HepG2 (cell line): ENCODE measurements at regions not wholly inside any gene's neighbourhood (a gene's known extent, or its start where the extent isn't known, plus 50 kb on each side); places are given as distances from the start of the nearest gene placed in this dataset.

ENCODE experiments used
- ATAC-seq: fragments of 200-7000 bp; cut with Tn5 transposase; 3 replicates; pipeline ENCODE4 v1.9.1; 2020; ENCODE audit warnings: mild to moderate bottlenecking, moderate library complexity
- BruUV-seq: library from RNA; stranded (reverse); fragments of 400-500 nt; replicated peaks from 2 replicates; lab custom pipeline; 2021; lab: Mats Ljungman, UMichigan
- CTCF ChIA-PET: fragments of 300-600 bp; formaldehyde crosslinking; extraction: SDS; loops from one replicate; lab custom pipeline; 2021; ENCODE audit warnings: low total read pairs, inconsistent platforms, low intra/inter-chr PET ratio; lab: Yijun Ruan, JAX
- POLR2A ChIA-PET: fragments of 350-600 bp; sonication (Branson Sonifier 250); formaldehyde crosslinking; loops from one replicate; lab custom pipeline; 2020; ENCODE audit warnings: antibody characterized with exemption, inconsistent platforms; lab: Yijun Ruan, JAX
- DNase-seq: peaks from one replicate; pipeline ENCODE4 v3.0.0-alpha.2; 2015; ENCODE audit warnings: low spot score
- FAIRE-seq: peaks from 3 replicates; lab custom pipeline; 2011; peaks lifted over from hg19 to GRCh38; lab: Jason Lieb, UNC
- H2AFZ ChIP-seq: one replicate; pipeline ENCODE4 v1.6.1; 2011; ENCODE audit warnings: low read length, inconsistent platforms
- H3K27ac ChIP-seq: fragments of 300-600 bp; 3 replicates; pipeline ENCODE4 v1.8.0; 2011; ENCODE audit warnings: mixed run types, mild to moderate bottlenecking, mixed read lengths, low read length, inconsistent platforms; ENCODE audit not compliant: insufficient read depth; ENCODE audit errors: extremely low read length
- H3K27me3 ChIP-seq, 2 experiments: fragments of 200-600 bp in 1 of 2; 2 replicates in 1 of 2; 3 replicates in 1 of 2; pipeline versions ENCODE4 v1.6.0 to v1.8.0; 2011; ENCODE audit warnings: low read length in 2 of 2, mild to moderate bottlenecking in 2 of 2, moderate library complexity in 2 of 2, inconsistent platforms in 1 of 2; ENCODE audit not compliant: insufficient read depth in 2 of 2, control insufficient read depth in 1 of 2
- H3K36me3 ChIP-seq, 2 experiments: fragments of 200-600 bp in 1 of 2; replicated peaks in 1 of 2; 2 replicates in 1 of 2; 3 replicates in 1 of 2; pipeline versions ENCODE4 v1.5.1 to v1.8.0; 2011; ENCODE audit warnings: low read length in 2 of 2, inconsistent platforms in 1 of 2; ENCODE audit not compliant: insufficient read depth in 2 of 2, control insufficient read depth in 1 of 2
- H3K4me1 ChIP-seq: 2 replicates; pipeline ENCODE4 v1.5.1; 2012; ENCODE audit warnings: low read length, inconsistent platforms; ENCODE audit not compliant: insufficient read depth
- H3K4me2 ChIP-seq: 2 replicates; pipeline ENCODE4 v1.6.0; 2011; ENCODE audit warnings: low read depth, low read length, inconsistent platforms
- H3K4me3 ChIP-seq, 3 experiments: fragments of 200-600 bp in 1 of 3; sonication (generic), shearing (Covaris generic) in 1 of 3; replicated peaks in 1 of 3; 2 replicates each; pipeline ENCODE4 v1.5.1; 2011 to 2016; ENCODE audit warnings: low read length in 3 of 3, inconsistent platforms in 2 of 3, low read depth in 2 of 3, mild to moderate bottlenecking in 2 of 3, control low read depth in 1 of 3, mixed read lengths in 1 of 3; ENCODE audit not compliant: insufficient read depth in 1 of 3
- H3K79me2 ChIP-seq: one replicate; pipeline ENCODE4 v1.6.1; 2011; ENCODE audit warnings: low read length, inconsistent platforms; ENCODE audit not compliant: insufficient read depth
- H3K9ac ChIP-seq: 2 replicates; pipeline ENCODE4 v1.6.0; 2011; ENCODE audit warnings: mild to moderate bottlenecking, low read depth, low read length, inconsistent platforms; ENCODE audit not compliant: insufficient read depth
- H3K9me3 ChIP-seq: 2 replicates; pipeline ENCODE4 v1.5.1; 2012; ENCODE audit warnings: mild to moderate bottlenecking, low read length
- H4K20me1 ChIP-seq: 2 replicates; pipeline ENCODE4 v1.6.0; 2011; ENCODE audit warnings: inconsistent platforms, mild to moderate bottlenecking, low read length, moderate library complexity; ENCODE audit not compliant: insufficient read depth
- CCAR2 ChIP-seq: fragments of 200-400 bp; formaldehyde crosslinking; optimal IDR thresholded peaks from 2 replicates; pipeline ENCODE3; 2018; ENCODE audit warnings: low read depth, mild to moderate bottlenecking, low read length, moderate library complexity
- NBN ChIP-seq: fragments of 450-650 bp; conservative IDR thresholded peaks from 2 replicates; pipeline ENCODE4 v1.6.1; 2017
- NR0B2 ChIP-seq: sonication (generic); formaldehyde crosslinking; IDR thresholded peaks from 2 replicates; pipeline ENCODE4 v1.4.0; 2020; ENCODE audit warnings: mild to moderate bottlenecking, missing genetic modification reagents
- NR2F1 ChIP-seq, 2 experiments: fragments of 450-650 bp in 1 of 2; formaldehyde crosslinking in 1 of 2; IDR thresholded peaks; 2 replicates each; pipeline versions ENCODE4 v1.5.0 to v1.6.1; 2016 to 2020; ENCODE audit warnings: mild to moderate bottlenecking in 1 of 2, missing compliant biosample characterization in 1 of 2, missing genetic modification reagents in 1 of 2, moderate library complexity in 1 of 2
- PBX2 ChIP-seq: IDR thresholded peaks from 2 replicates; pipeline ENCODE4 v1.6.1; 2016; ENCODE audit warnings: control low read depth
- SMC3 ChIP-seq: IDR thresholded peaks from 2 replicates; pipeline ENCODE4 v1.6.1; 2011; ENCODE audit warnings: low read length, improper control_type of control experiment
- ZBTB2 ChIP-seq: sonication (generic); formaldehyde crosslinking; IDR thresholded peaks from 2 replicates; pipeline ENCODE4 v1.8.0; 2022; ENCODE audit warnings: low read depth, missing genetic modification reagents
- ZGPAT ChIP-seq: IDR thresholded peaks from 2 replicates; pipeline ENCODE4 v1.6.1; 2016; ENCODE audit warnings: mild to moderate bottlenecking
- ZNF282 ChIP-seq: fragments of 450-650 bp; IDR thresholded peaks from 2 replicates; pipeline ENCODE4 v1.6.1; 2018; ENCODE audit not compliant: partially characterized antibody
- ZNF331 ChIP-seq: sonication (generic); formaldehyde crosslinking; IDR thresholded peaks from 2 replicates; pipeline ENCODE4 v1.4.0; 2020; ENCODE audit warnings: missing genetic modification reagents
- ZNF354B ChIP-seq: sonication (generic); formaldehyde crosslinking; IDR thresholded peaks from 2 replicates; pipeline ENCODE4 v1.8.0; 2022; ENCODE audit warnings: mild to moderate bottlenecking, missing genetic modification reagents
- ZNF430 ChIP-seq: sonication (generic); formaldehyde crosslinking; IDR thresholded peaks from 2 replicates; pipeline ENCODE4 v1.9.0; 2021; ENCODE audit warnings: mild to moderate bottlenecking, missing genetic modification reagents
- ZNF788 ChIP-seq: sonication (generic); formaldehyde crosslinking; IDR thresholded peaks from 2 replicates; pipeline ENCODE4 v1.5.0; 2020; ENCODE audit warnings: mild to moderate bottlenecking, missing genetic modification reagents, borderline replicate concordance
- WGBS: methylation state at CpG from one replicate; pipeline ENCODE4 v1.1.6; 2017; ENCODE audit warnings: low lambda C conversion rate; 5-methylcytosine and 5-hydroxymethylcytosine counted together
- in situ Hi-C: cut with HindIII; loops from 2 replicates; pipeline ENCODE4 v1.10.0; 2017; ENCODE audit warnings: low pct_unique_long_range_greater_than_20kb; ENCODE audit not compliant: extremely low pct_ligation_motif_present
- intact Hi-C: fragments of 100-400 bp; cut with micrococcal nuclease; formaldehyde crosslinking; loops from one replicate; pipeline ENCODE4 v1.10.0; 2022; ENCODE audit not compliant: unreplicated experiment

GRCh38 chr7:85535974-85536729 is 349.3 kb upstream of the SEMA3D start (continued):
- no peak for TF ChIP-seq ZNF788

GRCh38 chr7:85529831-85530230 is 343.0 kb upstream of the SEMA3D start:
- Histone ChIP-seq H3K4me2 (no peak overlapping the region), H2AFZ (no peak overlapping the region)
- 0% methylated on average over 4 of the region's 4 CpGs for WGBS
- TF ChIP-seq SMC3 (no peak), ZNF282 (no peak), CCAR2 (no peak), ZNF430 (CRISPR knock-in tag) (no peak), ZNF331 (CRISPR knock-in tag) (no peak), PBX2 (CRISPR knock-in tag) (no peak), ZBTB2 (CRISPR knock-in tag) (no peak), NR0B2 (no peak), ZNF354B (CRISPR knock-in tag) (no peak), NBN (no peak), NR2F1 (CRISPR knock-in tag; IDR thresholded peaks at IDR 0.05) (no peak), ZGPAT (CRISPR knock-in tag) (no peak)
- TF ChIP-seq, all 625 proteins: peak for 0
- no peak for DNase-seq
- no peak for ATAC-seq
- Histone ChIP-seq H3K4me1 (no peaks in the 10 kb centered on the region), H4K20me1 (no peaks in the 10 kb centered on the region), H3K36me3 (no peaks in the 10 kb centered on the region), H3K9ac (no peak overlapping the region), H3K27me3 (no peaks in the 10 kb centered on the region), H3K27ac (no peak overlapping the region), H3K79me2 (no peaks in the 10 kb centered on the region), H3K4me3 (no peak overlapping the region), H3K9me3 (no peaks in the 10 kb centered on the region)
- FAIRE-seq: no peak
- intact Hi-C loops: no loop called here
- ChIA-PET CTCF (no interaction called here), POLR2A (no interaction called here)
- in situ Hi-C loops: no loop called here
- no TSS peak for BruUV-seq
